Adrenal gland (tissue), 9 donors: ENCODE measurements at regions not wholly inside any gene's neighbourhood (a gene's known extent, or its start where the extent isn't known, plus 50 kb on each side); places are given as distances from the start of the nearest gene placed in this dataset.

ENCODE experiments used
- DNase-seq, 7 donors: peaks; one replicate each; pipeline ENCODE4 v3.0.0-alpha.2; 2019 to 2020
- H3K27ac ChIP-seq, 5 donors: fragments of 200-600 bp; sonication (generic) in 4 of 5; 1 replicate in 3 of 5; 2 replicates in 2 of 5; pipeline versions ENCODE4 v1.5.1 to v1.8.0; 2016 to 2020; ENCODE audit warnings: mild to moderate bottlenecking in 1 of 5
- H3K27me3 ChIP-seq: fragments of 200-600 bp; 2 replicates; pipeline ENCODE4 v1.8.0; 2021
- H3K36me3 ChIP-seq, 2 donors: fragments of 200-600 bp; replicated peaks in 1 of 2; 1 replicate in 1 of 2; 2 replicates in 1 of 2; pipeline versions ENCODE4 v1.5.1 to v1.8.0; 2018 to 2022
- H3K4me1 ChIP-seq, 2 donors: fragments of 200-600 bp; replicated peaks in 1 of 2; 1 replicate in 1 of 2; 2 replicates in 1 of 2; pipeline versions ENCODE4 v1.5.1 to v1.8.0; 2018 to 2021
- H3K4me3 ChIP-seq, 4 donors: fragments of 200-600 bp; sonication (generic) in 3 of 4; one replicate each; pipeline ENCODE4 v1.5.1; 2016 to 2018
- H3K9me3 ChIP-seq, 3 donors: fragments of 200-600 bp; sonication (generic) in 1 of 3; replicated peaks in 1 of 3; 1 replicate in 2 of 3; 2 replicates in 1 of 3; pipeline versions ENCODE4 v1.5.1 to v1.8.0; 2016 to 2021
- CTCF ChIP-seq, 6 experiments: fragments of 450-650 bp in 4 of 6; fragments of 200-600 bp in 2 of 6; sonication (generic) in 1 of 6; IDR thresholded peaks; 1 replicate in 5 of 6; 2 replicates in 1 of 6; pipeline versions ENCODE4 v1.5.1 to v1.8.0; 2016 to 2021; ENCODE audit warnings: antibody characterized with exemption in 6 of 6, mild to moderate bottlenecking in 2 of 6, moderate library complexity in 1 of 6
- POLR2A ChIP-seq, 2 donors: fragments of 450-650 bp; IDR thresholded peaks; one replicate each; pipeline ENCODE4 v1.6.1; 2017; ENCODE audit warnings: antibody characterized with exemption in 2 of 2, mild to moderate bottlenecking in 2 of 2, moderate library complexity in 1 of 2
- WGBS, 4 donors: extraction: QIAGEN DNeasy Blood & Tissue Kit in 2 of 4; methylation state at CpG; one replicate each; pipeline versions ENCODE4 v1.1.5 to v1.1.7; 2013 to 2017; 5-methylcytosine and 5-hydroxymethylcytosine counted together
- intact Hi-C, 2 donors: fragments of 100-400 bp; cut with DNase I; formaldehyde crosslinking; loops; one replicate each; pipeline versions ENCODE4 v1.14.1 to v1.15.0; 2022 to 2023
- donor health status: healthy with polysubstance abuse.
- donor health status: Bipolar disorder and iron deficiency.
- donor health status: DM: yes; HTN: yes; CAD: no.
- donor health status: DM: no; HTN: no; CAD: no.
- donor health status: DM: no; HTN: no; CAD: no.

- TF ChIP-seq POLR2A (IDR thresholded peaks at IDR 0.05) (no peak), CTCF (IDR thresholded peaks at IDR 0.05) (no peak)
- Histone ChIP-seq H3K27ac (no peak overlapping the region), H3K4me1 (no peaks in the 10 kb centered on the region), H3K27me3 (no peaks in the 10 kb centered on the region), H3K4me3 (no peak overlapping the region), H3K9me3 (no peaks in the 10 kb centered on the region), H3K36me3 (no peaks in the 10 kb centered on the region)
- DNase-seq = no peak
- WGBS, 4 donors = 71 to 79% (median 72%) methylated on average over 6 to 7 of the region's 7 CpGs
- intact Hi-C loops = no loop called here
Observed at GRCh38 chr6:79861023-79861422, 86.3 kb downstream of the ELOVL4 start.

- TF ChIP-seq CTCF (IDR thresholded peaks at IDR 0.05) = no peak
- TF ChIP-seq POLR2A (IDR thresholded peaks at IDR 0.05) = no peak
- DNase-seq = no peak
- no peaks in the 10 kb centered on the region for H3K9me3 ChIP-seq
- H3K36me3 ChIP-seq = no peaks in the 10 kb centered on the region
- intact Hi-C loops = no loop called here
- 88 to 91% (median 90%) methylated on average over 1 of the region's 1 CpG for WGBS, 4 donors
- H3K4me3 ChIP-seq = no peak overlapping the region
- H3K27ac ChIP-seq = no peak overlapping the region
- H3K27me3 ChIP-seq = no peaks in the 10 kb centered on the region
- H3K4me1 ChIP-seq = no peaks in the 10 kb centered on the region
Observed at GRCh38 chr6:79847426-79847825, 99.9 kb downstream of the ELOVL4 start.

GRCh38 chr6:79842376-79843040 lies 104.8 kb downstream of the ELOVL4 start:
- no peaks in the 10 kb centered on the region for H3K9me3 ChIP-seq
- no peak overlapping the region for H3K4me3 ChIP-seq
- intact Hi-C loops = no loop called here
- no peak for TF ChIP-seq CTCF (IDR thresholded peaks at IDR 0.05)
- no peak for TF ChIP-seq POLR2A (IDR thresholded peaks at IDR 0.05)
- H3K36me3 ChIP-seq = no peaks in the 10 kb centered on the region
- H3K27me3 ChIP-seq = no peaks in the 10 kb centered on the region
- no peak overlapping the region for H3K27ac ChIP-seq
- WGBS, 4 donors = 81 to 94% (median 83%) methylated on average over 3 of the region's 3 CpGs
- no peaks in the 10 kb centered on the region for H3K4me1 ChIP-seq
- no peak for DNase-seq

DNA sequence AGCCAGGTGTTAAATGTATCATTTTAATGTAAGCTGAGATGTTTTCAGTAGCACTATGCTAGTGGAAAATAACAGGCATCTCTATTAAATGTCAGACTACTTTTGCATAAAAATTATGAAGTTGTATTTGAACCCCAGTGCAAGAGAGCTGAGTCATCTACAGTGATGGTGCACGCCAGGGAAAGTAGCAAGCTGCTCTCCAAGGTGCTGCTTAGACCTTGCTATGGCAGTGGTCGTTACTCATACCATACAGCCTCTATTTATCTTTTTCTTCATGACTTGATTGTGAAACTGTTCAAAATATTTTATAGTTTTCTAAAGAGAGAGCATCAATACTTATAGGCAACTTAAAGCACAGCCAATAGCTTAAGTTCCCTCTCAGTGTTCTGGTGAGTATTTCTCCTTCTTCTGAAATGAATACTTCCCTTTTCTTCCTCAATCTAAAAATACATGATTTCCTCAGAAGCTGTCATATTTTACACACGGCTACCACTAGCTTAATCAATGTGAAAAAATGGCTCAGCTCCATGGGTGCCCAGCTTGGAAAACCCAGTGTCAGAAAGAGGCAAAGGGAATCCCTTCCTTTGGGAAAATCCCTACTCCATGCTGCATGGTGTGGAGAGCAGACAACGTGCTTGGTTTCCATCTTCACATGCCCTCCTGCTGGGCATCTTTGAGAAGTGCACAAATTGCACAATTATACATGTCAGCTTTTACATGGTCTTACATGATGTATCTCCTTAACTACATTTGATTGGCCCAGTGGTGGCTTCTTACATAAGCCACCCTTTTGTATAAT lies 105.6 kb downstream of the ELOVL4 start:
- intact Hi-C loops = no loop called here
- no peaks in the 10 kb centered on the region for H3K4me1 ChIP-seq
- H3K9me3 ChIP-seq = no peaks in the 10 kb centered on the region
- H3K36me3 ChIP-seq = no peaks in the 10 kb centered on the region
- no peak for DNase-seq
- H3K27ac ChIP-seq = no peak overlapping the region
- WGBS, 4 donors = 52 to 70% (median 66%) methylated on average over 4 of the region's 4 CpGs
- no peak overlapping the region for H3K4me3 ChIP-seq
- TF ChIP-seq CTCF (IDR thresholded peaks at IDR 0.05) = no peak
- H3K27me3 ChIP-seq = no peaks in the 10 kb centered on the region
